ENCODE measurements at regions not wholly inside any gene's neighbourhood (a gene's known extent, or its start where the extent isn't known, plus 50 kb on each side); places are given as distances from the start of the nearest gene placed in this dataset.
"Not testable (repeated sequence)": the region's sequence is repeated elsewhere in the genome, so short reads cannot be mapped to it uniquely, and the experiment has no call there.

DNA sequence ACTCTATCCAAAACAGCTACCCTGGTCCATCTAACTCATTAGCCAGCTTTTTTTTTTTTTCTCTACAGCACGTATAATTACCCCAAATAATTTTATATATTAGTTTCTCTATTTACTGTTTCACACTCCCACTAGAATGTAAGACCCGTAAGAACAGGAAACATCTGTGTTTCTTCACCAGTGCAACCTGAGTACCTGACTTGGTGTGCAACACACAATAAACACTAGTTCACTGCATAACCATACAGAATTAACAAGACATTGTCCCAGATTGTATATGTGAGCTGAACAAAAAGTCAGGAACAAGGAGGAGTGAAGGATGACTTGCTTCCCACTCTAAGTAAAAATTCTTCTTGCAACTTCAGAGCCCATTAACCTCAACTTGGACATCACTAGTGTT, 180.2 kb upstream of the AKR1E2 start:
- no peak for DNase-seq (ENCODE audit: low read depth in 4 of 4, low spot score in 2 of 4)

DNA sequence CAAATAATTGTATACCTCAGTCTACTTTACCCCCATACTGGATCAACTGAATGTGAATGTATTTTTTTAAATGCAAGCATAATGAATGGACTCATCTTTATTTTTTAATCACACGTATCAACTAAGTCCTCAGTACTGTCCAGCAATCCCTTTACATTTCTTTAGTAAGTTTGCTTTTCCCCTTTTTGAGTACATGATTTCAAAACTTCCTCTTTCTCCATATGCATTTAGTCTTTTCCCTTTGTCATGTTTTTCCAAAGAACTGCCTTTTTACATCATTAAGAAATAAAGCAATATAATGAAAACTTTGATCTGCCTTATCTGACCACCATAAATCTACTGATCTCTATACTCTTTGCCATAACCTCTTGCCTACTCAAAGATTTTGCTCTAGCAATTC, 182.5 kb upstream of the AKR1E2 start:
- DNase-seq (ENCODE audit: low read depth in 4 of 4, low spot score in 2 of 4) = no peak

DNA sequence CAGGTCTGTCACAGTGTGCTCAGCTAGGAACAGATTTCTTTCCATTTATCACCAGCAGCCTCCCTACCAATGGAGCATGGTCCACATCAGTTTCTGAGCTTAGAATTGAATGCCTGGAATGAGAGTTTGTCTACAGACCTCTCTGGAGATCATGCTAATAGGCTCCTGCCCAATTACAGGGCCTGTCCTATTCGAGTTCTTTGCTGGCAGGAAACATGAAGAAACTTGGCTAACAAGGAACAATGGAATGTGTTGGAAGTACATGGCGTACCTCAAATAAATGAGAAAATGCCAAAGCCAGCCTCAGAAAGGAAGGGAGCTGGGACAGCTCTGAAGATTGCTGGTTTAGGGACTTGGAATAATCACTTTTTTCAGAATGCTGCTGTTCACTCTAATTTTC, 186.0 kb upstream of the AKR1E2 start:
- no peak for DNase-seq (ENCODE audit: low read depth in 4 of 4, low spot score in 2 of 4)

DNA sequence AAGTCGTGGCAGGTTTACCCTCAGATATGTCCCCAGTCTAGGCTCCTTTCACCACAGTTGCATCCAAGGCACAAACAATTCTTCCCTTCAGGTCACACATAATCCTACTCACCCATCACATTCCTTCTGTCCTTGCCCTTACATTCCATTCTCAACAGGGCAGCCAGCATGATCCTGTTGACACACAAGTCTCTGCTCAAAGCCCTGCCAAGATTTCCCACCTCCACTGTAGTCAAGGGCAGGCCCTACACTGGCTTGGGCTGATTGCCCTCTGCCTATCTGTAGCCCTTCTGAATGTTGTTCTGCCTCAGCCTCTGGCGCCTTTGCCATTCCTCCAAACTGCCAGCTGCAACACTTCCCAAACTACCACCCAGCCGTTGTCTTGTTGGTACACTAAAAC, 187.9 kb upstream of the AKR1E2 start:
- DNase-seq (ENCODE audit: low read depth in 4 of 4, low spot score in 2 of 4) = no peak

DNA sequence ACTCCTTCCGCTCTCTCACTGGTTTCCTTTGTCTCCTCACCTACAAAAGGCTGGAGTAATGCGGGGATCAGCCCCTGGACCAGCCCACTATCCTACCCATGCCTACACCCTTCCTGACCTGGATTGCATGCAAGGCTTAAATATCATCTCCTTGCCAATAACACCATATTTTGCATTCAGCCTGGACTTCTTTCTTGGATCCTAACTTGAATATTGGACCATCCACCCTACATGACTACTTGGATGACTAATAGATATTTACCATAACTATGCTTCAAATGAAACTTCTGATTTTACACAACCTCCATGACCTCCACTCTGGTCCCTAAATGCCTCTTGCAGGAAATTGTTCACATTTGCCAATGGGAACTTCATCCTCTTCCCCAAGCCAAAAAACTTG, 188.3 kb upstream of the AKR1E2 start:
- DNase-seq (ENCODE audit: low read depth in 4 of 4, low spot score in 2 of 4) = no peak

DNA sequence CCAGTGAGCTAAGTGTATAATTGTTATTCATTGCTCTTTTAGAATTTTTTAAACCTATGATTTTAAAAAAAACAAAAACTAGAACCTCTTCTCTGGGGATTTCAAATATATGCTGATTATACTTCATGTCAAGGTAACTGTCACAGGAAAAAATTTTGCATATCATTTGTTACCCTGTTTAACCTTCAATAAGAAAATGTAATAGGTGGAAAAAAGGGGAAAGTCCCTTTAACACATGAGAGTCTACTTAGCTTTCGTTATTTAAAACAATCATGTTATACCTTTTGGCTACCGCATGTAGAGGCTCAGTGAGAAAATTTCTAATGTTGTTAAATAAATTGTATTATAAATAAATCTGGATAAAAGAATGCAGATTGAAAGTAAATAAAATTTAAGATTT, 190.1 kb upstream of the AKR1E2 start:
- no peak for DNase-seq (ENCODE audit: low read depth in 4 of 4, low spot score in 2 of 4)

DNA sequence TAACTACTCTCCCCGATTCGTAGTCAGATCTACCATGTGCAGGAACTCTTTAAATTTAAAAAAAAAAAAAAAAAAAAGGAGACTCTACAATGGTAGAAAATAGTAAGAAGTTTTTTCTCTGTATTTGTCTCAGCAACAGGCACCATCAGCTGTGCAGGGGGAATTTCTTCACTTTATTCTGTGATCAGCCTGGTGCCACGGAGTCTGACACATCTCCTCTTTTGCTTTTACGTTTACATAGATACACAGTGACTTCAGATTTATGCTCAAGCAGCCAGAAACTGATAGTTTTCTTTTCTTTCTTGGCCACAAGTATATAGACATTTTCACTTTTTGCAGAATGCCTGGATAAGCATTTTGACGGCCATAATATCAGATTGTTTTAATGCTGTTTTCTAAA, 190.6 kb upstream of the AKR1E2 start:
- no peak for DNase-seq (ENCODE audit: low read depth in 4 of 4, low spot score in 2 of 4)

DNA sequence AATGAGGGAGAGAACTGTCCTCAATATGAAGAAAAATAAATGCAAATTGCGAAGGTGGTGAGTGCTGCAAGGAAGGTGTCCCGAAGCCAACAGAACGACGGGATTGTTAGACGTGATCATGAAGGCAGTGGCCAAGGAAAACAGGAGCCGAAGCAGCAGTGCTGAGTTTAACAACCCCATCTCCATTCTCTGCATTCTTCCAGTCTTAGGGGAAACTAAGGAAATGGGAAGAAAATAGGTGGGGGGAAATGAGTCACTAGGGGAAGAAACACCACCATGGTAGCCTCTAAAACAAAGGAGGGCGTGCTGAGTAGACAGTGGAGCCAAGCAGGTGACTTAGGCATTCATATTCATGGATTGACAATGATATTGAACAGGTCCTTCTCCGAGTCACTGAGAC, 192.2 kb upstream of the AKR1E2 start:
- no peak for DNase-seq (ENCODE audit: low read depth in 4 of 4, low spot score in 2 of 4)

DNA sequence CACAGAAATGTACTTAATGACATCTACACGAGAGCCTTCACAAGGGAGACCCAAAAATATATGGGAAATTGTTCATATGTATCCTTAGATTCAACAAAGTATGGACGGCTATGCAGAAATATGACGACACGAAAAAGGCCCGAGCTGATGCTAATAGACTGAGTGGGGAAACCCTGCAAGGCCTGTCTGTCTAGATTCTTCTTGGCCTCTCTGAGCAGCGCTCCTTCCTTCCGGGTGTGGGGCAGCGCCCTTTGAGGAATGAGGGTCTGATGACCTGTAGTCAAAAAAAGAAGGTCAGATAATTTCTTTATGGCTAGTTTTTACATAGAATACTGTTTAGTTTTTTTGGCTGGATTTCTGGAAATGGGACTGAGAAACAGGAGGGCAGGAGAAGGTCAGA, 192.8 kb upstream of the AKR1E2 start:
- no peak for DNase-seq (ENCODE audit: low read depth in 4 of 4, low spot score in 2 of 4)

DNA sequence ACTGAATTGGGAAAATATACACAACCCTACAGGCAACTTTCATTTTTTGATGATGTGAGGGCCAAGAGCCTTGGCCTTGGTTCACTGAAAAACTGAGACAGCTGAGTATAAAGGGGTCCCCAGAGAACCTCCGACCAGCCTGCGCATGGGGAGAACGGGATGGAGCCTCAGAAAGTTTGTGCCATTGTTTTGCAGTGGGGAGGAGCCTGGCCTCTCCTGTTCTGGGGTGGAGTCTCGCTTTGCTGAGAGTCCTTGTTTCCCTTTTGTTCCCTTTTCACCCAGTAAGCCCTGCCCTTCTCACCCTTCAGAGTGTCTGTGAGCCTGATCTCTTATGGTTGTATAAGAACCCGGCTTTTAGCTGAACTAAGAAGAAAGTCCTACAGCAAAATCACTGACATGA, 193.2 kb upstream of the AKR1E2 start:
- no peak for DNase-seq (ENCODE audit: low read depth in 4 of 4, low spot score in 2 of 4)

DNA sequence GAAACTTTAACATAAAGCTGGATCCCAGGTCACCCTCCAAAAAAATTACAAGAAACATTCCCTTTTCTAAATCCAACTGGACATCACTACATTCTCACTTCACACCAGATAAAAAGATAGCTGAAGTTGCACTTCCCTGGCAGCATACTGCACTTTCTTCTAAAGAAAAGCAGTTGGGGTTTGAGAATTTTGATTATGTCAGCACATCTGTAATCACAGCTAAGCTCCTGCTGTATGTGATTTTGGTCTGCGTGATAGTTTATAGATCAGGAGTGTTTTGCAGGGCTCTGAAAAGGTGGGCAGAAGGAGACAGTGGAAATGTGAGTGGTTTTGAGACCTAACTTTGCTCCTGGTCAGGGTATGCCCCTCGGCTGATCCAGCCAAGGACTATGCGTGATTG, 199.1 kb upstream of the AKR1E2 start:
- no peak for DNase-seq (ENCODE audit: low read depth in 4 of 4, low spot score in 2 of 4)

DNA sequence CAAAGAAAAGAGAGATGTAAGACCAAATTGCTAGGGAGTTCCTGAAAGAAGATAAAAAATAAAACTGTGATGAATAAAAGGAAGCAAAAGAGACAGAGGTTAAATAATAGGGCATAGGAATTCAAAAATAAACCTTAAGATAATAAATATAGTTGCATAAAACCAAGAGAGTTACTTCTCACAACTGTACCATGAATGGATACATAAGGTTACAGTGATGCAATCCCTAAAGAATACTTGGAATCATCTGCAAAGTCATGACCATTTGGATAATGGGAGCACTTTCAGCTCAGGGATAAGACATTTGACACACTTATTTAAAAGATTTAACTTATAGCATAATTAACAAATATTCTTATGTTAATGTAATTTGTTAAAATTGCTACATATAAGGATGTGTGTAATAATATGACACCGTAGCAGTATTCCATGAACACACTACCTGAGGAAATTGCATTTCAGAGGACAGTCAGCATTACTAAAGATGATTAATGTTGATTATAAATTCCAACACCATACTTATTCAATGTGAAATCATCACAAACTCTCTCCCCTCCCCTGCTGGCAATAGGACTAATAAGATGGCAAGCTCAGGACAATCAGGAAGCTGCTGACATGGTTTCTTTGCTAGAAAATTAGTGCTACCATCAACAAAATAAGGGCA, 202.1 kb upstream of the AKR1E2 start:
- no peak for DNase-seq (ENCODE audit: low read depth in 4 of 4, low spot score in 2 of 4)

DNA sequence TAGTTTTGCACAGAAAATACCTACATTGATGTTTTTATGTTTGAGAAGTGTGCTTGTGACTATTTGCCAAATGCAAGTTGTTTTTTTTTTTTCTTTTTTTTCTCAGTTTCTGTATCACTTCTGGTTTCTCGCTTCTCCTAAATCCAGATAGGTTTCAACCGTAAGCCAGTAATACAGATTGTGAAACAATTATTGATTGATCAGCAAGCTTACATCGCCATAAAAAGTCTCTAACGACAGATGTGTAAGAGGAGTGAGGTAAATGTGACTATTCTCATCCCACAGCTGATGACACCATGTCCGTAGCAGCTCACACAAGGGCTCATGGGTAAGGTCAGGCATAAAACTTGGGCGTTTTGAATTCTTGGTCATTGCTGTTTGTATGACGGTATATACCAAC, 202.8 kb upstream of the AKR1E2 start:
- no peak for DNase-seq (ENCODE audit: low read depth in 4 of 4, low spot score in 2 of 4)

DNA sequence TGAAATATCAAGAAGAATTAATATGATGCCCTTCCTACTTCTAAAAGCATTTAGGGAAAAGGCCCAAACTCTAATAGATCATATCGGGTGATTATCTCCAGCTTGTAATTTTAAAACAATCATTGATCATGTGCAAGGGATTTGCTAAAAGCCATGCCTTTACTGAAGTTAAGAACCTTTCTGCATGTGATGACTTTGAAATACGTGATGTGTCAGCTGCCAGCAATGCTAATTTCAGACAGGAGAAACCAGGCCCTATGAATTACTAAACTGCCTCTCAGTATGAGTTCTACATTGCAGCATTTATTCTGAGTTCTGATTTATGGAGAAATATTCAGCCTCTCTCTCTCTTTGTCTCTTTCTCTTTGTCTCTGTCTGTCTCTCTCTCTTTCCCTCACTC, 203.6 kb upstream of the AKR1E2 start:
- DNase-seq (ENCODE audit: low read depth in 4 of 4, low spot score in 2 of 4) = no peak

DNA sequence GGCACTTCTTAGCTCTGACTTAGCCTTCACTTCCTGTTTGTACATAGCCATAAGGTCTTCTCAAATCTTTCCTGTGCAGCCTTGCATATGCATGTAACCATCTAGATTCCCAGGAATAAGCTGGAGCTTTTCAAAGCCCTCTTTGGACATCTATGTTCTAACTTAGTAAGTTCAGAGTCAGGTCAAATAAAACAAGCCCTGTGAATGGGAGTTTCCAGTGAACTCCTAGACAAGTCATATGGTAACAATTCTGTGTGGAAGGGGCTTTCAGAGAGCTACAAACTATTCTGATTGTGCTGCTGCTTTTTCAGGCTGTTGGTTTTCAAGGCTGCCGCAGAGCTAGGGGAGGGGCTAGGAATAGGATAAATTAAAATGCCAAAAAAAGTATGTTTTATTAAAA, 208.4 kb upstream of the AKR1E2 start:
- no peak for DNase-seq (ENCODE audit: low read depth in 4 of 4, low spot score in 2 of 4)

DNA sequence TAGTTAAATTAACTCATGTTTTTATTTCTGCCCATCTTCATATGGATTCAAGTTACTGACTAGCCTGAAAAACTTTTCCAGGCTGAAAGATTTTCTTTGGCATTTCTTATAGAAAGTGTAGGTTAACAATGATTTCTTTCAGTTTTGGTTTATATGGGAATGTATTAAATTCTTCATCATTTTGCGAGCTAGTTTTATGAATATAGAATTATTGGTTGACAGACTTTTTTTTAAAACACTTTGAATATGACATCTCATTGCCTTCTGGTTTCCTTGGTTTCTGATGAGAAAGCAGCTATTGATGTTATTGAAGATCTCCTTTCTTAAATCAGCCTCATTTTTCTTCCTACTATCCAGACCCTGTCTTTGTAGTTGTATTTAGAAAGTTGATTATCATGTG, 211.0 kb upstream of the AKR1E2 start:
- no peak for DNase-seq (ENCODE audit: low read depth in 4 of 4, low spot score in 2 of 4)

DNA sequence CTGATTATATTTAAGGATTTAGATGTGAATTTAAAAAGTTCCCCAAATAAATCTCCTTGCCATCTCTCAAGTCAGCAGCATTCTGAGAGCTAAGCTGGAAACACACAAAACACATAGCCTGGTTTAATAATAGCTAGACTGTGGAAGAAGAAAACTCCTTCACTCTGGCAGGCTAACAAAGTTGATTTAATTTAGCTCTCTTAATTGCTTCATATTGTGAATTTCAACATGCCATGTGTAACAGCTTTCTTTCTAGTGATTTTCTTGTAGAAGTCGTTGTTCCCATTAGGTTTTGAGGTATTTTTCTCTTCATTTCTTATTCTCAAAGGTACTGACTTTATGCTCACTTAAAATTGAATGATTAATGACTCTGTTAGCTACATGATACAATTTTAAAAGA, 216.8 kb upstream of the AKR1E2 start:
- DNase-seq (ENCODE audit: low read depth in 4 of 4, low spot score in 2 of 4) = no peak

DNA sequence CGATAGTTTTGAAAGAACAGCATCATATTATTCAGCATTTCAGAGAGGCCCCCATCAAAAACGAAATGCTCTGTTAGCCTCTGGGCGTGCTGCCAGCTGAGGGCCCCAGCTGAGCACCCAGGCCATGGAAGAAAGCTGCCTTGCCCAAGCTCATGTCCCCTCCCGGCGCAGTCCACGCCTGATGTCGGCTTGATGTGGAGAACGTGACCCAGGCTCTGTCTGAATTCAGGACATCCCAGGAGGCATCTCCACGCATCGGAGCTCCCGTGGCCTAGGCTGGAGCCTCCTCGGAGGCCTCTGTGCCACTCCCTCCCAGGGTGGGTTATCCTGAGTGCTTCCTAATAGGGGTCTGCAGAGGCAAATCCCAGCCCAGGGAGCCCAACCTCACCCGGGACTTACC, 218.3 kb upstream of the AKR1E2 start:
- DNase-seq (ENCODE audit: low read depth in 4 of 4, low spot score in 2 of 4) = no peak

DNA sequence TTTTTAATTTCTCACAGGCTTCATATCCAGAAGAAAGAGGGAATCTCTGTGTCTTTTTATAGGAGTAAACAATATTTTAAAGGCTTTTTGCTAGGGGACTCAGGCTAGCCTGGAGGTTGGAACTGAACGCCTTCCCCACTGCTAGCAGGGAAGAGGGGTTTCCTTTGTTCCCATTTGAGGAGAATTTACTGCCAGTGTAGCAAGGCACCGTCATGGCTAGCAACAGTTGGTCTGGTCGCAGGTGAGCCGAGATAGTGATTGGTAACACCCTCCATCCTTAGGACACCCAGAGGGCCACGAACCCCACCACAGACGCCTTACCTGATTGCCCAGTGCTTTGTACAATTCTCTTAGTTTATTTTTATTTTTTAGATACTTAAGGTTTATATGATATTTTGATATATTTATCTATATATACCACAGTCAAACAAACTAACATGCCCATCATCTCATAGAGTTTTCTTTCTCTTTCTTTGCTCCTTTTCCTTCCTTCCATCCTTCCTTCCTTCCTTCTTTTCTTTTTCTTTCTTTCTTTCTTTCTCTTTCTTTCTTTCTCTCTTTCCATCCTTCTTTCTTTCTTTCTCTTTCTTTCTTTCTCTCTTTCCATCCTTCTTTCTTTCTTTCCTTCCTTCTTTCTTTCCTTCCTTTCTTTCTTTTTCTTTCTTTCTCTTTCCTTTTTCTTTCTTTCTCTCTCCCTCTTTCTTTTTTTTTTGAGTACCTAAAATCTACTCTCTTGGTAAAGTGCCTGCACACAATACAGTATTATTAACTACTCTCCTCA, 219.0 kb upstream of the AKR1E2 start:
- DNase-seq (ENCODE audit: low read depth in 4 of 4, low spot score in 2 of 4) = no peak

DNA sequence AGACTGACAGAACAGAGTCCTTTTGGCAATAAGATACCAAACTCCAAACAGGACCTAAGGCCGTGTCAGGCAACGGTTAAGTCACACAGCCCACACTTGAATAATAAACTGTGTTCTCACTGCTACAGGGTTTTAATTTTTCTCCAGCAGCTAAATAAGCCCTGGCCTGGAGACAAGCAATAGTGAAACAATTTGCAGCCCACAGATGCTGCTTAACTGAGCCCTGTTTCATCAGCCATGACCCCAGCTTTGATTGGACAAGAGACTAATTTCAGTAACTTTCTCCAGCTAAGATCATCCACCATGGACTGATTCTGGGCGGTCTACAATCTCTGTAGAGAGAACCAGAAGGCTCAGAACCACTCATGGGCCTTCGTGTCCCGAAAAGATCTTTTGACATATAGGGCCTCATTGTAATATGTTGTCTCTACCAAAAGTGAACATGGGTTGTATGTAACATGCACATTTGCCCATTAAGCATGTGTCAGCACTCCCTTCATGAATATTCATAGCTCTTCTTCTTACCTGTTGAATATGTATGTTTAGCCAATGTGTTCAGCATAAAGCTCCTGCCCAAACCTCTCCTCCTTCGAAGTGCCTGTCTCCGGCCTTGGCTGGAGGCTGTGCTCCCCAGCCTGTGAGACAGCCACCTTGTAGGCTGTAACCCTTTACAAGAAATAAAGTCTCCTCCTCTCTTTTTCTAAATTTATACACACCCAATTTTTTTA, 223.1 kb upstream of the AKR1E2 start:
- DNase-seq (ENCODE audit: low read depth in 4 of 4, low spot score in 2 of 4) = no peak

DNA sequence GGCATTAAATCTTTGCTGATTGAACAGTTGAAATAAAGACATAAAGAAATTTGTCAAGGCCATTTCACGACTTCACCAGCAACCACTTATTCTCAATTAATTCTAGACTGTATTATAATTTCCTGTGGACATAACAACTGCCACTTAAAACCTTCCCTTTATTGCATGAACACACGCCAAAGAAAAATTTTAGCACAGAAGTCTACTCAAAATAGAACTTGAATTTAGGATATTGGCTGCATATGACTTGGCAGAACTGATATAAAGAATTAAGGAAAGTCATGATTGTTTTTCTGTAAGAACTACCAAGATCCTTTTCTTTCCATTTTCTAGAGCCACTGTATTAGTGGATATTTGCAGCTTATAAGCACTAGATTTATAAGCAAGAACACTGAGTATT, 226.5 kb upstream of the AKR1E2 start:
- DNase-seq (ENCODE audit: low read depth in 4 of 4, low spot score in 2 of 4) = no peak

DNA sequence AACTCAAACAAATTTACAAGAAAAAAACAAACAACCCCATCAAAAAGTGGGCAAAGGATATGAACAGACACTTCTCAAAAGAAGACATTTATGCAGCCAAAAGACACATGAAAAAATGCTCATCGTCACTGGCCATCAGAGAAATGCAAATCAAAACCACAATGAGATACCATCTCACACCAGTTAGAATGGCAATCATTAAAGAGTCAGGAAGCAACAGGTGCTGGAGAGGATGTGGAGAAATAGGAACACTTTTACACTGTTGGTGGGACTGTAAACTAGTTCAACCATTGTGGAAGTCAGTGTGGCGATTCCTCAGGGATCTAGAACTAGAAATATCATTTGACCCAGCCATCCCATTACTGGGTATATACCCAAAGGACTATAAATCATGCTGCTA, 228.1 kb upstream of the AKR1E2 start:
- not testable (repeated sequence) for DNase-seq (ENCODE audit: low read depth in 4 of 4, low spot score in 2 of 4)
